ENCODE measurements at regions not wholly inside any gene's neighbourhood (a gene's known extent, or its start where the extent isn't known, plus 50 kb on each side); places are given as distances from the start of the nearest gene placed in this dataset.

GRCh38 chr12:93944911-93945310, 203.5 kb upstream of the PLXNC1 start:
- DNase-seq: no peak

- no peak for DNase-seq
Measured at GRCh38 chr12:93946542-93947150, 201.7 kb upstream of the PLXNC1 start.

GRCh38 chr12:93947486-93947885, 200.9 kb upstream of the PLXNC1 start:
- no peak for DNase-seq

GRCh38 chr12:93950311-93950710, 198.1 kb upstream of the PLXNC1 start:
- no peak for DNase-seq

- no peak for DNase-seq
Measured at GRCh38 chr12:93954166-93955112, 193.9 kb upstream of the PLXNC1 start.

- DNase-seq: no peak
Measured at GRCh38 chr12:93956551-93956950, 191.8 kb upstream of the PLXNC1 start.

- DNase-seq: no peak
Measured at GRCh38 chr12:93957168-93957567, 191.2 kb upstream of the PLXNC1 start.

- no peak for DNase-seq
Measured at GRCh38 chr12:93957870-93958269, 190.5 kb upstream of the PLXNC1 start.

GRCh38 chr12:93959657-93960056, 188.7 kb upstream of the PLXNC1 start:
- DNase-seq: no peak

GRCh38 chr12:93960521-93960920, 187.9 kb upstream of the PLXNC1 start:
- no peak for DNase-seq

GRCh38 chr12:93962336-93962735, 186.0 kb upstream of the PLXNC1 start:
- DNase-seq: no peak

GRCh38 chr12:93964936-93965335, 183.4 kb upstream of the PLXNC1 start:
- DNase-seq: no peak

GRCh38 chr12:93966516-93967133, 181.8 kb upstream of the PLXNC1 start:
- DNase-seq: no peak

GRCh38 chr12:93967454-93967853, 180.9 kb upstream of the PLXNC1 start:
- DNase-seq: no peak

- no peak for DNase-seq
Measured at GRCh38 chr12:93968536-93969285, 179.7 kb upstream of the PLXNC1 start.

GRCh38 chr12:93970900-93971688, 177.3 kb upstream of the PLXNC1 start:
- DNase-seq: no peak

GRCh38 chr12:93972411-93973208, 175.8 kb upstream of the PLXNC1 start:
- no peak for DNase-seq

GRCh38 chr12:93974252-93974651, 174.1 kb upstream of the PLXNC1 start:
- no peak for DNase-seq

- DNase-seq: no peak
Measured at GRCh38 chr12:93976024-93976423, 172.4 kb upstream of the PLXNC1 start.

GRCh38 chr12:93977081-93977480, 171.3 kb upstream of the PLXNC1 start:
- no peak for DNase-seq

- DNase-seq: no peak
Measured at GRCh38 chr12:93978553-93978952, 169.8 kb upstream of the PLXNC1 start.

All from NCI-H2029 (cell line).